ENCODE measurements at regions not wholly inside any gene's neighbourhood (a gene's known extent, or its start where the extent isn't known, plus 50 kb on each side); places are given as distances from the start of the nearest gene placed in this dataset.

GRCh38 chr15:87345961-87346360 lies 910.6 kb downstream of the NTRK3 start:
- DNase-seq = no peak

GRCh38 chr15:87343966-87344365 lies 912.6 kb downstream of the NTRK3 start:
- DNase-seq = no peak

GRCh38 chr15:87340370-87340769 lies 916.2 kb downstream of the NTRK3 start:
- DNase-seq = no peak

GRCh38 chr15:87326269-87326668 lies 930.3 kb downstream of the NTRK3 start:
- no peak for DNase-seq

GRCh38 chr15:87322870-87323269 lies 933.7 kb downstream of the NTRK3 start:
- no peak for DNase-seq

- no peak for DNase-seq
These were observed 934.3 kb downstream of the NTRK3 start for GRCh38 chr15:87322265-87322664.

GRCh38 chr15:87317900-87318299 lies 938.6 kb downstream of the NTRK3 start:
- no peak for DNase-seq

GRCh38 chr15:87312221-87312620 lies 944.3 kb downstream of the NTRK3 start:
- no peak for DNase-seq

- DNase-seq = no peak
These were observed 956.4 kb downstream of the NTRK3 start for GRCh38 chr15:87300146-87300545.

- DNase-seq = no peak
These were observed 961.7 kb downstream of the NTRK3 start for GRCh38 chr15:87294854-87295253.

- no peak for DNase-seq
These were observed 963.5 kb downstream of the NTRK3 start for GRCh38 chr15:87293031-87293430.

GRCh38 chr15:87287156-87287555 lies 969.4 kb downstream of the NTRK3 start:
- DNase-seq = no peak

GRCh38 chr15:87269566-87269965 lies 987.0 kb downstream of the NTRK3 start:
- DNase-seq = no peak

GRCh38 chr15:87268675-87269074 lies 987.9 kb downstream of the NTRK3 start:
- no peak for DNase-seq

- DNase-seq = no peak
These were observed 988.7 kb downstream of the NTRK3 start for GRCh38 chr15:87267798-87268197.

- DNase-seq = no peak
These were observed 992.7 kb downstream of the NTRK3 start for GRCh38 chr15:87263871-87264270.

- DNase-seq = no peak
These were observed 993.2 kb downstream of the NTRK3 start for GRCh38 chr15:87263296-87263695.

- no peak for DNase-seq
These were observed 1010.9 kb downstream of the NTRK3 start for GRCh38 chr15:87245592-87245991.

GRCh38 chr15:87243474-87243873 lies 1013.1 kb downstream of the NTRK3 start:
- no peak for DNase-seq

GRCh38 chr15:87239582-87240230 lies 1016.8 kb downstream of the NTRK3 start:
- no peak for DNase-seq

- DNase-seq = no peak
These were observed 1018.0 kb downstream of the NTRK3 start for GRCh38 chr15:87238451-87239068.

GRCh38 chr15:87228460-87228859 lies 1028.1 kb downstream of the NTRK3 start:
- no peak for DNase-seq

GRCh38 chr15:87227846-87228245 lies 1028.7 kb downstream of the NTRK3 start:
- DNase-seq = no peak

- no peak for DNase-seq
These were observed 1031.1 kb downstream of the NTRK3 start for GRCh38 chr15:87225436-87225835.

GRCh38 chr15:87224404-87224803 lies 1032.1 kb downstream of the NTRK3 start:
- DNase-seq = no peak

All from DMS53 (cell line).